ENCODE measurements at regions not wholly inside any gene's neighbourhood (a gene's known extent, or its start where the extent isn't known, plus 50 kb on each side); places are given as distances from the start of the nearest gene placed in this dataset.
"Not testable (repeated sequence)": the region's sequence is repeated elsewhere in the genome, so short reads cannot be mapped to it uniquely, and the experiment has no call there.

DNA sequence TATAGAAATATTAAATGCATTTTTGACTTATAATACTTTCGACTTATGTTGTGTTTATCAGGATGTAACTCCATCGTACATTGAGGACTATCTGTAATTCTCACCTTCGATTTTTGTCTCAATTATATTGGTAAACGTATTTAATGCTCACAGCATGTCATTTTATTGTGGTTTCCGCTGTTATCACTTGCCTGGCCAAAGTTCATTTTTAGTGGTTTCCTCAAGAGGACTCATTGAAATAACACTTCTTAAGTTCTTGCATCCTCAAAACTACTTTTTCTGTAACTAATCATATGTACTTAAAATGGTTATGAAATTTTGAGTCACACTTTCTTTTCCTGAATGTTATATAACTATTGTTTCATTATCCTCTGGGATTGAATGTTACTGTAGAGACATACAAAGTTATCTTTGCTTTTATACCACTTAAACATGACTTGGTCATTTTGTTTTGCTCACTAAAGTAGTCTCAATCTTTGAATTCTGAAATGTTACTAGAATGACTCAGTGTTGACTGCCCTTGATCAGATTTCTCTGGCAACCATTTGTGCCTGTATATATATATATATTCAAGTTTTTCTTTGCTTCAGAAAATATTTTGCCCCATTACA lies 289.6 kb upstream of the PROX1 start:
- FAIRE-seq (no peak), DNase-seq (ENCODE audit: insufficient read length) (no peak)
- TF ChIP-seq TAF1 (IDR thresholded peaks at IDR 0.05; ENCODE audit: borderline replicate concordance, low read depth, low read length) (no peak), POLR2AphosphoS5 (IDR thresholded peaks at IDR 0.05; ENCODE audit: low read depth, low read length) (no peak), POLR2A (IDR thresholded peaks at IDR 0.05; ENCODE audit: low read depth, low read length) (no peak)

DNA sequence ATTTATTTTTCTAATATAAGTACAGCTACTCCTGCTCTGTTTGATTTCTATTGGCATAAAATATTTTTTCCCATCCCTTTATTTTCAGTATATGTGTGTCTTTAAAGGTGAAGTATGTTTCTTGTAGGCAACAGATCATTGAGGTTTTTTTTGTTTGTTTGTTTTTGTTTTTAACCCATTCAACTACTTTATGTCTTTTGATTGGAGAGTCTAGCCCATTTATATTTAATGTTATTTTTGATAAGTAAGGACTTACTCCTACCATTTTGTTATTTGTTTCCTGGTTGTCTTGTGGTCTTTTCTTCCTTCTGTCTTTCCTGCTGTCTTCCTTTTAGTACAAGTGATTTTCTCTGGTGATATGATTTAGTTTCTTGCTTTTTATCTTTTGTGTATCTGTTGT lies 285.1 kb upstream of the PROX1 start:
- TF ChIP-seq POLR2A (IDR thresholded peaks at IDR 0.05; ENCODE audit: low read depth, low read length) (no peak), TAF1 (IDR thresholded peaks at IDR 0.05; ENCODE audit: borderline replicate concordance, low read depth, low read length) (no peak), POLR2AphosphoS5 (IDR thresholded peaks at IDR 0.05; ENCODE audit: low read depth, low read length) (no peak)
- FAIRE-seq, result no peak
- DNase-seq (ENCODE audit: insufficient read length), result no peak

DNA sequence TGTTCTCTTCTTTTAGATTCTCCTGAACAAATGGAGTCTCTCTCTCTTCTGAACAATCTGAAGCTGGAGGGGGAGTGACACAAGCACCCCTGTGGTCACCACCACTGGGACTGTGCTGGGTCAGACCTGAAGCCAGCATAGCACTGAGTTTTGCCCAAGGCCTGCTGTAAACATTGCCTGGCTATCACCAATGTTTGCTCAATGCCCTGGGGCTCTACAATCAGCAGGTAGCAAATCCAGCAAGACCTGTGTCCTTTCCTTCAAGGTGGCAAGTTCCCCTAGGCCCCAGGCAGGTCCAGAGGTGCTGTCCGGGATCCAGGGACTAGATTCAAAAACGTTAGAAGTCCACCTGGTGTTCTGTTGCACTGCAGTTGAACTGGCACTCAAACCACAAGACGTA lies 282.8 kb upstream of the PROX1 start:
- no peak for DNase-seq (ENCODE audit: insufficient read length)
- FAIRE-seq, result no peak
- TF ChIP-seq POLR2A (IDR thresholded peaks at IDR 0.05; ENCODE audit: low read depth, low read length) (no peak), POLR2AphosphoS5 (IDR thresholded peaks at IDR 0.05; ENCODE audit: low read depth, low read length) (no peak), TAF1 (IDR thresholded peaks at IDR 0.05; ENCODE audit: borderline replicate concordance, low read depth, low read length) (no peak)

DNA sequence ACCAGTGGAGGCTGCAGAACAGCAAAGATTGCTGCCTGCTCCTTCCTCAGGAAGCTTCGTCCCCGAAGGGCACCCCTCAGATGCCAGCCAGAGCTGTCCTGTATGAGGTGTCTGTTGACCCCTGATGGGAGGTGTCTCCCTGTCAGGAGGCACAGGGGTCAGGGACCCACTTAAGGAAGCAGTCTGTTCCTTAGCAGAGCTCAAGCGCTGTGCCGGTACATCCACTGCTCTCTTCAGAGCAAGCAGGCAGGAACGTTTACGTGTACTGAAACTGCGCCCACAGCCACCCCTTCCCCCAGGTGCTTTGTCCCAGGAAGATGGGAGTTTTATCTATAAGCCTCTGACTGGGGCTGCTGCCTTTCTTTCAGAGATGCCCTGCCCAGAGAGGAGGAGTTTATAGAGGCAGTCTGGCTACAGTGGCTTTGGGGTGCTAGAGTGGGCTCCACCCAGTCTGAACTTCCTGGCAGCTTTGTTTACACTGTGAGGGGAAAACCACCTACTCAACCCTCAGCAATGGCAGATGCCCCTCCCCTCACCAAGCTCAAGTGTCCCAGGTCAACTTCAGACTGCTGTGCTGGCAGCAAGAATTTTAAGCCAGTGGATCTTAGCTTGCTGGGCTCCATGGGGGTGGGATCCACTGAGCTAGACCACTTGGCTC lies 275.8 kb upstream of the PROX1 start:
- not testable (repeated sequence) for FAIRE-seq

DNA sequence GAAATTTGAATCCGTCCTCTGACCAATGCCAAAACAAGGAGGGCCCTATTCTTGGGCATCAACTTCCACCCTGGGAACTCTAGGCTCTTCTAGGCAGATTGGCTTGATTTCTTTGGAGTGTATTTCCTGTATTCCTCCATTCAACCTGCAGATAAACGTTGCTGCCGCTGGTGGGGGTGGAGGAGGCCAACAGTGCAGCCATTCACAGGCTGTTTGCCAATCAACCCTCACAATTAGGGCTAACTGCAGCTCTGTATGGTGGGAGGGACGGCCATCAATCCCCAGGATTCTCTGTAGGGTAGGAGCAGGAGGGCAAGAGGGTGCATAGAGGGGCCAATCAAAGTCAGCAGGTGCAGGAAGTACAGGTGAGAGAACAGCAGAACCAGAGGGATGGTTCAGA lies 273.1 kb upstream of the PROX1 start:
- FAIRE-seq (no peak), DNase-seq (ENCODE audit: insufficient read length) (no peak)
- TF ChIP-seq TAF1 (IDR thresholded peaks at IDR 0.05; ENCODE audit: borderline replicate concordance, low read depth, low read length), result no peak
- TF ChIP-seq POLR2AphosphoS5 (IDR thresholded peaks at IDR 0.05; ENCODE audit: low read depth, low read length), result no peak
- no peak for TF ChIP-seq POLR2A (IDR thresholded peaks at IDR 0.05; ENCODE audit: low read depth, low read length)

More for the DNA sequence above, 275.8 kb upstream of the PROX1 start:
- not testable (repeated sequence) for DNase-seq (ENCODE audit: insufficient read length)

DNA sequence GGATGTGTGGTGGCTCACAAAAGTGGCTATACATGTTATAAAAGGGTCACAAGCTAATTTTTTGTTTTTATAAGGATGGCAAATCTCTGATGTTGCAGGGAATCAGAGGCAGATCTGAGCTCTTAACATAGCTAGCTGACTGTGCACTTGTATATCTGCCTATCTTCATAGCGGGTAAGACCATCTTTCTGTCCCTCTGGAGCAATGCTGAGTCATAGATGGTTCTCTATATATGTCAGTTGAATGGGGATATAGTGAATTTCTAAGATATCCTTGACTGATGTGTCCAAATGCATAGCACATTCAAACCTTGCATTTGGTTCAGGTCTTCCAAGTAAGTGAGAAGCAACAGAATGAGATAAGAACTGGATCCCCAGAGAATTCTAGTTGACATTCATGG lies 272.6 kb upstream of the PROX1 start:
- DNase-seq (ENCODE audit: insufficient read length) (no peak), FAIRE-seq (no peak)
- no peak for TF ChIP-seq TAF1 (IDR thresholded peaks at IDR 0.05; ENCODE audit: borderline replicate concordance, low read depth, low read length)
- no peak for TF ChIP-seq POLR2A (IDR thresholded peaks at IDR 0.05; ENCODE audit: low read depth, low read length)
- no peak for TF ChIP-seq POLR2AphosphoS5 (IDR thresholded peaks at IDR 0.05; ENCODE audit: low read depth, low read length)

DNA sequence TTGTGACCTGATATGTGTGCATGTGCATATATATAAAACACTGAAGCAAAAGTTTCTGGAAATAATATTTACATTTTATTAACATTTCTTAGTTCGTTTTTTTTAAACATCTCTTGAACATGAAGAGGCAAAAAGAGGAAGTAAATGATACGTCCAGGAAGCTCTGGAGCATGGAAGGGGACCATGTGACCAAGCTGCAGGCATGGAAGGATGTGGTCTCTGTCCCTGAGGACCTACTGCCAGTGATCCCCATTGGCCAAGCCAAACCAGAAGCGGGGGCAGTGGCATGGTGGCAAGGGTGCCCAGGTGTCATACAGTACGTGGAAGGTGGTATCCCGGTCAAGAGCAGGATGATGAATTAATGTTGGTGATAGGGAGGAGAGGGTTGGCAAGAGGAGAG lies 268.3 kb upstream of the PROX1 start:
- TF ChIP-seq TAF1 (IDR thresholded peaks at IDR 0.05; ENCODE audit: borderline replicate concordance, low read depth, low read length) (no peak), POLR2AphosphoS5 (IDR thresholded peaks at IDR 0.05; ENCODE audit: low read depth, low read length) (no peak), POLR2A (IDR thresholded peaks at IDR 0.05; ENCODE audit: low read depth, low read length) (no peak)
- DNase-seq (ENCODE audit: insufficient read length) (no peak), FAIRE-seq (no peak)

DNA sequence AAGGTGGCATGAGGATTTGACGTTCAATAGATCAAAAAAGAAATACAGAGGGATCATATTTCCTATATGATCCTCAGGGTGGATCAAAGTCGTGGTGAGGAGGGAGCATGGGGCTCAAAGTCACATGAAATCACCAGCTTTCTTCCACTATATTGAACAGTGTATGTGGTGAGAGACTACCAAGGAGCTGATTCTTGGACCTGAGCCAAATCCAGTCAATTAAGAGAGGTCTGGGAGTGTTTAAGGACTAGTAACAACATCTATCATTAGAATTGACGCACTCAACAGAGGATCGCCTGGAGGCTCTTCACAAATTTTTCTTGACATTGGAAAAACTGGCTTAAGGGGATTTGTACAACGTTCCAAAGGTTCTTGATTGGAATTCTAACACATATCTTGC lies 267.7 kb upstream of the PROX1 start:
- DNase-seq (ENCODE audit: insufficient read length) (no peak), FAIRE-seq (no peak)
- no peak for TF ChIP-seq POLR2AphosphoS5 (IDR thresholded peaks at IDR 0.05; ENCODE audit: low read depth, low read length)
- no peak for TF ChIP-seq TAF1 (IDR thresholded peaks at IDR 0.05; ENCODE audit: borderline replicate concordance, low read depth, low read length)
- TF ChIP-seq POLR2A (IDR thresholded peaks at IDR 0.05; ENCODE audit: low read depth, low read length), result no peak

DNA sequence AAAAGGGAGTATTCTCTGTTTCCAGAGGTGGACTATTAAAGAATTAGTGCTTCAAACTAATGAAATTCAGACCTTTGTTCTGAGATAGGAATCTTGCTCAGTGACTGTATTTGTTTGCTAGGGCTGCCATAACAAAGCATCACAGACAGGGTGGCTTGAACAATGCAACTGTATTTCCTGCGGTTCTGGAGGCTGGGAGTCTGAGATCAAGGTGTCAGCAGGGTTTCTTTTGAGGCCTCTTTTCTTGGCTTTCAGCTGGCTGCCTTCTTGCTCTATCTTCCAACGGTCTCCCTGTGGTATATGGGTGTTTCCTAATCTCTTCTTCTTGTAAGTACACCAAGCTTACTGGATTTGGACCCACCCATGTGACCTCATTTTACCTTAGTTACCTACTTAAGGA lies 264.6 kb upstream of the PROX1 start:
- no peak for TF ChIP-seq TAF1 (IDR thresholded peaks at IDR 0.05; ENCODE audit: borderline replicate concordance, low read depth, low read length)
- no peak for TF ChIP-seq POLR2A (IDR thresholded peaks at IDR 0.05; ENCODE audit: low read depth, low read length)
- TF ChIP-seq POLR2AphosphoS5 (IDR thresholded peaks at IDR 0.05; ENCODE audit: low read depth, low read length), result no peak
- FAIRE-seq, result no peak
- DNase-seq (ENCODE audit: insufficient read length), result no peak

DNA sequence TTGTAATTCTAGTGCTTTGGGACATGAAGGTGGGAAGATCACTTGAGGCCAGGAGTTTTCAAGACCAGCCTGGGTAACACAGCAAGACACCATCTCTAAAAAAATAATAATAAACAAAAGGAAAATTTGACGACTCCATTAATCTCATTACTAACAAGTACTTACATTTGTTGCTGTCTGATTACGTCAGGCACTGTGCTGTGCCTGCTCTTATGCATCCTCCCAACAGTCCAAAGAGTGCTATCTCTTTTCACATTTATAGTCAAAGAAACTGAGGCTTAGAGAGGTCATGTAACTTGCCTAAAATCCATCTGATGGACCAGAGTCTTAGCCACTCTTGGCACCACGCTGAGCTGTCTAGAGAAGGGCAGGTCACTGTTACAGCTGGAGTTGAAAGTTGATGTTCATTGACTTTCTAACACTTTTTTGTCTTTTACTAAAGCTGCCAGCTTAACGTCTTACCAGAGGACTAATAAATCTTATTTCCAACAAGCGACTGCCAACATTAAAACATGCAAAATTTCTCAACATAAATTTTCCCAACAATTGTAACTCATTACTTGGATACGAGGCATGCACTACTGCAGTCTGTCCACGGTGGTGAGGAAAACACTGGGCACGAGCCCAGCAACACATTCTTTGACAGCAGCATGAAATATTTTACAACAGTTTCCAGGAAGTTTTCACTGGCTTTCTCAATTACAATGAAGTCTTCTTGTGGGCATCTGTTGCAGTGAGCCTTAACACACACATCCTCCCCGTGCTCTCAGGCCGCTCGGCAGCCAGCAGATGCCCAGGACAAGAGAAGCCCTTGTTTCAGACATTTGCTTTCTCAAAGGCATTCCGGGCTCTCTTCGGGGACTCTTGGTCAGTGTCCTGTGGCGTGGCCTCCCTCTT lies 262.9 kb upstream of the PROX1 start:
- FAIRE-seq (no peak), DNase-seq (ENCODE audit: insufficient read length) (no peak)
- no peak for TF ChIP-seq POLR2A (IDR thresholded peaks at IDR 0.05; ENCODE audit: low read depth, low read length)
- TF ChIP-seq TAF1 (IDR thresholded peaks at IDR 0.05; ENCODE audit: borderline replicate concordance, low read depth, low read length), result no peak
- no peak for TF ChIP-seq POLR2AphosphoS5 (IDR thresholded peaks at IDR 0.05; ENCODE audit: low read depth, low read length)

DNA sequence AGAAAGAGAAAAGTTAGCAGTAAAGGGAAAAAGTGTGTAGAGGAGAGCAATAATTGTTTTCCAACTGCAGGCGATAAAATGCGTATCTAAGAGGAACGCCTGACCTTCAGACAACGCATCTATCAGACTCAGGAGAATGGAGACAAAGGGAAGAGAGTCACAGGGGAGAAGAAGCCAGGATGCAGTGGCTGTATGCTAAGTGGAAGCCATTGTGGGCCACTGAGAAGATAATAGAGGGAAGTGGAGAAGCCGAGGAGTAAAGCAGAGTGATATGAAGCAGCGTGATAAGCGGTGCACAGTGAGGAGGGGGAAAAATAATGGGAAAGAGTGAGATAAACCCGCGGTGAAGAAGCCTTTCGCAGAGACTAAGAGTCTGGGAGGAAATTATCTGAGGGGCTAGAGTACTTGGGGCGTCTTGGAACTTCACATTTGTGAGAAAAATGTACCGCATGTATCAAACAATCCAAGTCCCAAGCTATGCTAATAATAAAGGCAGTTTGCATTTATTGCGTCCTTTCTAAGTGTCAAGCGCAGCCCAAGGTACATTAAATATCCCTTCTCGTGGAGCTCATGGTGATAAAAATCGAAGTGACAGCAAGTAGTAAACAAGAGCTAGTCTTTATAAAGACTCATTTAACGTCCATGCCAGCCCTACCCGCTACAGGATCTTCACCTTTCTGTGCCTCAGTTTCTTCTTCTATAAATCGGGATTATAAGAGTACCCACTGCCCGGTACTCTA lies 259.8 kb upstream of the PROX1 start:
- no peak for FAIRE-seq
- TF ChIP-seq TAF1 (IDR thresholded peaks at IDR 0.05; ENCODE audit: borderline replicate concordance, low read depth, low read length) (no peak), POLR2A (IDR thresholded peaks at IDR 0.05; ENCODE audit: low read depth, low read length) (no peak), POLR2AphosphoS5 (IDR thresholded peaks at IDR 0.05; ENCODE audit: low read depth, low read length) (no peak)

More for the DNA sequence above, 259.8 kb upstream of the PROX1 start:
- DNase-seq (ENCODE audit: insufficient read length), result no peak

Measured in GM12892 (cell line).